Liver (tissue), 8 donors: ENCODE measurements at regions not wholly inside any gene's neighbourhood (a gene's known extent, or its start where the extent isn't known, plus 50 kb on each side); places are given as distances from the start of the nearest gene placed in this dataset.

ENCODE experiments used
- DNase-seq: peaks from one replicate; pipeline ENCODE4 v3.0.0-alpha.2; 2017; ENCODE audit warnings: low spot score
- H3K27ac ChIP-seq, 2 donors: one replicate each; pipeline ENCODE4 v1.7.0; 2013; ENCODE audit warnings: inconsistent platforms in 2 of 2, low read length in 2 of 2, control low read depth in 1 of 2, low read depth in 1 of 2, mild to moderate bottlenecking in 1 of 2
- H3K27me3 ChIP-seq, 4 donors: one replicate each; pipeline versions ENCODE4 v1.6.1 to v1.7.0; 2013; ENCODE audit warnings: low read length in 3 of 4, inconsistent platforms in 1 of 4, mild to moderate bottlenecking in 1 of 4, moderate library complexity in 1 of 4; ENCODE audit not compliant: control insufficient read depth in 4 of 4, insufficient read depth in 4 of 4
- H3K36me3 ChIP-seq, 4 donors: one replicate each; pipeline versions ENCODE4 v1.6.1 to v1.7.0; 2013; ENCODE audit warnings: low read length in 3 of 4, mild to moderate bottlenecking in 3 of 4, low read depth in 1 of 4, moderate library complexity in 1 of 4; ENCODE audit not compliant: control insufficient read depth in 4 of 4, insufficient read depth in 3 of 4
- H3K4me1 ChIP-seq, 4 donors: one replicate each; pipeline versions ENCODE4 v1.6.1 to v1.7.0; 2013; ENCODE audit warnings: low read length in 3 of 4, mild to moderate bottlenecking in 3 of 4, moderate library complexity in 1 of 4; ENCODE audit not compliant: control insufficient read depth in 4 of 4, insufficient read depth in 4 of 4
- H3K4me3 ChIP-seq, 3 donors: one replicate each; pipeline versions ENCODE4 v1.6.1 to v1.7.0; 2013; ENCODE audit warnings: low read length in 3 of 3, control low read depth in 1 of 3, low read depth in 1 of 3, mild to moderate bottlenecking in 1 of 3
- H3K9ac ChIP-seq, 2 donors: one replicate each; pipeline ENCODE4 v1.7.0; 2013; ENCODE audit warnings: low read length in 2 of 2, mild to moderate bottlenecking in 2 of 2, moderate library complexity in 2 of 2, control low read depth in 1 of 2, low read depth in 1 of 2
- H3K9me3 ChIP-seq, 4 donors: one replicate each; pipeline versions ENCODE4 v1.6.1 to v1.7.0; 2013; ENCODE audit warnings: low read length in 3 of 4; ENCODE audit not compliant: control insufficient read depth in 4 of 4
- EGR1 ChIP-seq, 2 donors: IDR thresholded peaks; 2 replicates each; pipeline ENCODE4 v1.6.1; 2016 to 2018; ENCODE audit warnings: antibody characterized with exemption in 2 of 2, low read depth in 2 of 2
- FOXA1 ChIP-seq: IDR thresholded peaks from 2 replicates; pipeline ENCODE4 v1.6.1; 2016; ENCODE audit warnings: antibody characterized with exemption
- FOXA2 ChIP-seq: IDR thresholded peaks from 2 replicates; pipeline ENCODE4 v1.6.1; 2016; ENCODE audit warnings: antibody characterized with exemption
- GABPA ChIP-seq, 2 donors: IDR thresholded peaks in 1 of 2; conservative IDR thresholded peaks in 1 of 2; 2 replicates each; pipeline ENCODE4 v1.6.1; 2016; ENCODE audit warnings: antibody characterized with exemption in 2 of 2, mild to moderate bottlenecking in 1 of 2, moderate library complexity in 1 of 2
- HNF4A ChIP-seq, 2 donors: conservative IDR thresholded peaks; 2 replicates each; pipeline ENCODE4 v1.6.1; 2016; ENCODE audit warnings: antibody characterized with exemption in 2 of 2, mild to moderate bottlenecking in 2 of 2
- HNF4G ChIP-seq: IDR thresholded peaks from 2 replicates; pipeline ENCODE4 v1.6.1; 2016; ENCODE audit warnings: antibody characterized with exemption
- JUND ChIP-seq, 2 donors: IDR thresholded peaks; 2 replicates each; pipeline ENCODE4 v1.6.1; 2016; ENCODE audit warnings: antibody characterized with exemption in 2 of 2
- NR2F2 ChIP-seq: IDR thresholded peaks from 2 replicates; pipeline ENCODE4 v1.6.1; 2016; ENCODE audit warnings: antibody characterized with exemption
- RAD21 ChIP-seq, 2 donors: IDR thresholded peaks; 2 replicates each; pipeline ENCODE4 v1.6.1; 2016; ENCODE audit warnings: antibody characterized with exemption in 2 of 2, mild to moderate bottlenecking in 2 of 2
- RXRA ChIP-seq, 2 donors: IDR thresholded peaks; 2 replicates each; pipeline ENCODE4 v1.6.1; 2017 to 2018; ENCODE audit warnings: antibody characterized with exemption in 2 of 2, mild to moderate bottlenecking in 1 of 2
- SP1 ChIP-seq: IDR thresholded peaks from 2 replicates; pipeline ENCODE4 v1.6.1; 2018; ENCODE audit warnings: antibody characterized with exemption, mild to moderate bottlenecking
- TAF1 ChIP-seq: conservative IDR thresholded peaks from 2 replicates; pipeline ENCODE4 v1.6.1; 2016; ENCODE audit warnings: antibody characterized with exemption, mild to moderate bottlenecking
- YY1 ChIP-seq: IDR thresholded peaks from 2 replicates; pipeline ENCODE4 v1.6.1; 2016; ENCODE audit warnings: antibody characterized with exemption, mild to moderate bottlenecking
- WGBS: extraction: QIAGEN DNeasy Blood & Tissue Kit; methylation state at CpG from one replicate; pipeline ENCODE4 v1.1.7; 2013; 5-methylcytosine and 5-hydroxymethylcytosine counted together
- TF ChIP-seq, protein P1 (sequence below): fragments of 150-350 bp; IDR thresholded peaks from 2 replicates; pipeline ENCODE4 v1.5.1; 2017; ENCODE audit warnings: improper control_type of control experiment, low read depth, low read length; ENCODE audit not compliant: missing input control
- TF ChIP-seq, protein P2 (sequence below): IDR thresholded peaks from 2 replicates; pipeline ENCODE4 v1.6.1; 2016; ENCODE audit warnings: antibody characterized with exemption
- TF ChIP-seq, protein P3 (sequence below): IDR thresholded peaks from 2 replicates; pipeline ENCODE4 v1.6.1; 2016; ENCODE audit warnings: antibody characterized with exemption
- TF ChIP-seq, protein P4 (sequence below): IDR thresholded peaks from 2 replicates; pipeline ENCODE4 v1.6.1; 2016; ENCODE audit warnings: antibody characterized with exemption
- TF ChIP-seq, protein P5 (sequence below): IDR thresholded peaks from 2 replicates; pipeline ENCODE4 v1.6.1; 2016; ENCODE audit warnings: antibody characterized with exemption, mild to moderate bottlenecking
- donor health status: healthy.
- donor health status: healthy.
- donor health status: healthy.
- donor health status: healthy.
- donor health status: healthy.

DNA sequence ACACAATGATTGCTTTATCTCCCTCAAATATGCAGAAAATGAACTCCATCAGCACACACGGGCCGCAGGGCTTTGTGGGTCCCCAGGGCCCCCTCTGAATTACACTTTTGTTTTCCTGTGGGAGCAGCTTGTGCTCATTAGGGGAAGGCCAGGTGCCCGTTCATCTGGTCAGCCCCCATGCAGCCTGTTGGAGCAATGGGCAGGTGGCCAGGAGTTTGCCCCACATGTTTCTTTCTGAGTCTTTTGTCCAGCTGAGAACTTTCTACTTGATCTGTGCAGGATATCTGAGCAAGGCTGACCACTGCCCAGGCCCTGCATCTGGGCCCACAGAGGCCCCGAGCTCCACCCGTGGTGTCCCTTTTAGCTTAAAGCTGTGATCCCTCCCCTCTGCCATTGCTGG, 105.3 kb upstream of the FAM20C start:
- Histone ChIP-seq H3K4me1 (no peaks in the 10 kb centered on the region), H3K4me3 (no peak overlapping the region), H3K9me3 (no peaks in the 10 kb centered on the region), H3K36me3 (no peaks in the 10 kb centered on the region), H3K27me3 (no peaks in the 10 kb centered on the region), H3K9ac (no peak overlapping the region), H3K27ac (no peak overlapping the region)
- DNase-seq: no peak
- WGBS: 95% methylated on average over 5 of the region's 5 CpGs
- TF ChIP-seq TAF1: no peak
- TF ChIP-seq FOXA2: no peak
- TF ChIP-seq RXRA (IDR thresholded peaks at IDR 0.05): no peak
- no peak for TF ChIP-seq HNF4G
- no peak for TF ChIP-seq GABPA (IDR thresholded peaks at IDR 0.05 in 1 of 2, conservative IDR thresholded peaks at IDR 0.05 in 1 of 2)
- TF ChIP-seq, protein P1, sequence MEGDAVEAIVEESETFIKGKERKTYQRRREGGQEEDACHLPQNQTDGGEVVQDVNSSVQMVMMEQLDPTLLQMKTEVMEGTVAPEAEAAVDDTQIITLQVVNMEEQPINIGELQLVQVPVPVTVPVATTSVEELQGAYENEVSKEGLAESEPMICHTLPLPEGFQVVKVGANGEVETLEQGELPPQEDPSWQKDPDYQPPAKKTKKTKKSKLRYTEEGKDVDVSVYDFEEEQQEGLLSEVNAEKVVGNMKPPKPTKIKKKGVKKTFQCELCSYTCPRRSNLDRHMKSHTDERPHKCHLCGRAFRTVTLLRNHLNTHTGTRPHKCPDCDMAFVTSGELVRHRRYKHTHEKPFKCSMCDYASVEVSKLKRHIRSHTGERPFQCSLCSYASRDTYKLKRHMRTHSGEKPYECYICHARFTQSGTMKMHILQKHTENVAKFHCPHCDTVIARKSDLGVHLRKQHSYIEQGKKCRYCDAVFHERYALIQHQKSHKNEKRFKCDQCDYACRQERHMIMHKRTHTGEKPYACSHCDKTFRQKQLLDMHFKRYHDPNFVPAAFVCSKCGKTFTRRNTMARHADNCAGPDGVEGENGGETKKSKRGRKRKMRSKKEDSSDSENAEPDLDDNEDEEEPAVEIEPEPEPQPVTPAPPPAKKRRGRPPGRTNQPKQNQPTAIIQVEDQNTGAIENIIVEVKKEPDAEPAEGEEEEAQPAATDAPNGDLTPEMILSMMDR: no peak
- no peak for TF ChIP-seq HNF4A (conservative IDR thresholded peaks at IDR 0.05)
- no peak for TF ChIP-seq FOXA1
- TF ChIP-seq YY1: no peak
- TF ChIP-seq RAD21 (IDR thresholded peaks at IDR 0.05): no peak
- TF ChIP-seq, protein P2, sequence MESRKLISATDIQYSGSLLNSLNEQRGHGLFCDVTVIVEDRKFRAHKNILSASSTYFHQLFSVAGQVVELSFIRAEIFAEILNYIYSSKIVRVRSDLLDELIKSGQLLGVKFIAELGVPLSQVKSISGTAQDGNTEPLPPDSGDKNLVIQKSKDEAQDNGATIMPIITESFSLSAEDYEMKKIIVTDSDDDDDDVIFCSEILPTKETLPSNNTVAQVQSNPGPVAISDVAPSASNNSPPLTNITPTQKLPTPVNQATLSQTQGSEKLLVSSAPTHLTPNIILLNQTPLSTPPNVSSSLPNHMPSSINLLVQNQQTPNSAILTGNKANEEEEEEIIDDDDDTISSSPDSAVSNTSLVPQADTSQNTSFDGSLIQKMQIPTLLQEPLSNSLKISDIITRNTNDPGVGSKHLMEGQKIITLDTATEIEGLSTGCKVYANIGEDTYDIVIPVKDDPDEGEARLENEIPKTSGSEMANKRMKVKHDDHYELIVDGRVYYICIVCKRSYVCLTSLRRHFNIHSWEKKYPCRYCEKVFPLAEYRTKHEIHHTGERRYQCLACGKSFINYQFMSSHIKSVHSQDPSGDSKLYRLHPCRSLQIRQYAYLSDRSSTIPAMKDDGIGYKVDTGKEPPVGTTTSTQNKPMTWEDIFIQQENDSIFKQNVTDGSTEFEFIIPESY: no peak
- TF ChIP-seq, protein P3, sequence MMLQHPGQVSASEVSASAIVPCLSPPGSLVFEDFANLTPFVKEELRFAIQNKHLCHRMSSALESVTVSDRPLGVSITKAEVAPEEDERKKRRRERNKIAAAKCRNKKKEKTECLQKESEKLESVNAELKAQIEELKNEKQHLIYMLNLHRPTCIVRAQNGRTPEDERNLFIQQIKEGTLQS: no peak
- TF ChIP-seq, protein P4, sequence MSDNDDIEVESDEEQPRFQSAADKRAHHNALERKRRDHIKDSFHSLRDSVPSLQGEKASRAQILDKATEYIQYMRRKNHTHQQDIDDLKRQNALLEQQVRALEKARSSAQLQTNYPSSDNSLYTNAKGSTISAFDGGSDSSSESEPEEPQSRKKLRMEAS: no peak
- TF ChIP-seq, protein P5, sequence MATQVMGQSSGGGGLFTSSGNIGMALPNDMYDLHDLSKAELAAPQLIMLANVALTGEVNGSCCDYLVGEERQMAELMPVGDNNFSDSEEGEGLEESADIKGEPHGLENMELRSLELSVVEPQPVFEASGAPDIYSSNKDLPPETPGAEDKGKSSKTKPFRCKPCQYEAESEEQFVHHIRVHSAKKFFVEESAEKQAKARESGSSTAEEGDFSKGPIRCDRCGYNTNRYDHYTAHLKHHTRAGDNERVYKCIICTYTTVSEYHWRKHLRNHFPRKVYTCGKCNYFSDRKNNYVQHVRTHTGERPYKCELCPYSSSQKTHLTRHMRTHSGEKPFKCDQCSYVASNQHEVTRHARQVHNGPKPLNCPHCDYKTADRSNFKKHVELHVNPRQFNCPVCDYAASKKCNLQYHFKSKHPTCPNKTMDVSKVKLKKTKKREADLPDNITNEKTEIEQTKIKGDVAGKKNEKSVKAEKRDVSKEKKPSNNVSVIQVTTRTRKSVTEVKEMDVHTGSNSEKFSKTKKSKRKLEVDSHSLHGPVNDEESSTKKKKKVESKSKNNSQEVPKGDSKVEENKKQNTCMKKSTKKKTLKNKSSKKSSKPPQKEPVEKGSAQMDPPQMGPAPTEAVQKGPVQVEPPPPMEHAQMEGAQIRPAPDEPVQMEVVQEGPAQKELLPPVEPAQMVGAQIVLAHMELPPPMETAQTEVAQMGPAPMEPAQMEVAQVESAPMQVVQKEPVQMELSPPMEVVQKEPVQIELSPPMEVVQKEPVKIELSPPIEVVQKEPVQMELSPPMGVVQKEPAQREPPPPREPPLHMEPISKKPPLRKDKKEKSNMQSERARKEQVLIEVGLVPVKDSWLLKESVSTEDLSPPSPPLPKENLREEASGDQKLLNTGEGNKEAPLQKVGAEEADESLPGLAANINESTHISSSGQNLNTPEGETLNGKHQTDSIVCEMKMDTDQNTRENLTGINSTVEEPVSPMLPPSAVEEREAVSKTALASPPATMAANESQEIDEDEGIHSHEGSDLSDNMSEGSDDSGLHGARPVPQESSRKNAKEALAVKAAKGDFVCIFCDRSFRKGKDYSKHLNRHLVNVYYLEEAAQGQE: no peak
- TF ChIP-seq SP1: no peak
- TF ChIP-seq NR2F2: no peak
- TF ChIP-seq JUND (IDR thresholded peaks at IDR 0.05): no peak
- TF ChIP-seq EGR1 (IDR thresholded peaks at IDR 0.05; ENCODE audit: low read depth in 2 of 2): no peak
